ENCODE measurements at regions not wholly inside any gene's neighbourhood (a gene's known extent, or its start where the extent isn't known, plus 50 kb on each side); places are given as distances from the start of the nearest gene placed in this dataset.

DNA sequence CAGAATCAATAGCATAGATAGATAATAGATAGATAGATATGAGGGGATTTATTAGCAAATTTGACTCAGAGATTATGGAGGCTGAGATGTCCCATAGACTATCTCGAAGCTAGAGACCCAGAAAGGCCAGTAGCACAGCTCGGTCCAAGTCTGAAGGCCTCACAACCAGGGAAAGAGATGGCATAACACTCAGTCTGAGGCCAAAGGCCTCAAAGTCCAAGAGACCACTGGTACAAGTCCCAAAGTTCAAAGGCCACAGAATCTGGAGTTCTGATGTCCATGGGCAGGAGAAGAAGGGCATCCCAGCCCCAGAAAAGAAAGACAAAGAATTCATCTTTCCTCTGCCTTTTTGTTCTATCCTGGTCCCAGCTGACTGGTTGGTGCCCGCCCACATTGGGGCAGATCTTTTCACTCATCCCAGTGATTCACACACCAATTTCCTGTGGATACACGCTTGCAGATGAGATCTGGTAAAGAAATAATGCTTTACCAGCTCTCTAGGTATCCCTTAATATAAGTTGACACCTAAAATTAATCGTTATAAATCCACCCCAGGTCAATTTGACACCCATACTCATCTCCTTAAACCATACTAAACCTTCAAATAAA, 127.8 kb upstream of the FBN2 start:
- intact Hi-C loops (cut with DNase I), result loop anchor here in 1 of 2 donors (5.0 kb wide), 1 partner anchor 176 kb away; no protein-coding TSS in a partner anchor
- ATAC-seq (no peak), DNase-seq (no peak)

DNA sequence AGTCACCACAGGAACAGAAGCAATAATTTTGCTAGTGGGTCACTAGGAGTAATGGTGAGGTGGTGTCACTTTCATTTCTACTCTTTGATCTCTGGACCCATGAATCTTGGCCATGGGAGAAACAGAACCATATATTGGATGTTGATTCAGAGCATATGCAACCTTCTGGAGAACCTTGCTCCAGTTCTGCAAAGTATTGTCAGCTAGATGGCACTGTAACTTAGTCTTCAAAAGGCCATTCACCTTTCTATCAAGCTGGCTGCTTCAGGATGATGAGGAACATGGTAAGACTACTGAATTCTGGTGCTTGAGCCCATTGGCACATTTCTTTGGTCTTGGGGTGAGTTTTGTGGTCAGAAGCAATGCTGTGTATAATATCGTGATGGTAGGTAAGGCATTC, 129.1 kb upstream of the FBN2 start:
- no peak for DNase-seq
- intact Hi-C loops (cut with DNase I), result loop anchor here in 1 of 2 donors (5.0 kb wide), 1 partner anchor 175 kb away; no protein-coding TSS in a partner anchor

DNA sequence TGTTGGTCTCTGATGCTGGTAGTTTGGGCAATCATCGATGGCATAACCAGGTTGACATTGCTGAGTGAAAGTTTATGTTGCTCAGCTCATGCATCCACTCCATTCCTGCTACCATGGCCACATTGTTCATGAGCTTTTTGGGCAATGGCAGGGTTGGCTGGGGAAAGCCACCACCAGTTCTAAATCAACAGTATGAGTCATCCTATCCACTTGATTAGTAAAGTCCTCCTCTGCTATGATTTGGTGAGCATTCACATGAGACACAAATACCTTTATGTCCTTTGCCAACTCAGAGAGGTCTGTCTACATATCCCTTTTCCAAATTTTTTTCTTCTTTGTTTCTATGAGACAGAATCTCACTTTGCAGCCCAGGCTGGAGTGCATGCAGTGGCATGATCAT, 129.7 kb upstream of the FBN2 start:
- no peak for DNase-seq
- no peak for ATAC-seq
- intact Hi-C loops (cut with DNase I), result loop anchor here in 1 of 2 donors (5.0 kb wide), 1 partner anchor 175 kb away; no protein-coding TSS in a partner anchor

More for the DNA sequence above, 129.1 kb upstream of the FBN2 start:
- ATAC-seq, result no peak

DNA sequence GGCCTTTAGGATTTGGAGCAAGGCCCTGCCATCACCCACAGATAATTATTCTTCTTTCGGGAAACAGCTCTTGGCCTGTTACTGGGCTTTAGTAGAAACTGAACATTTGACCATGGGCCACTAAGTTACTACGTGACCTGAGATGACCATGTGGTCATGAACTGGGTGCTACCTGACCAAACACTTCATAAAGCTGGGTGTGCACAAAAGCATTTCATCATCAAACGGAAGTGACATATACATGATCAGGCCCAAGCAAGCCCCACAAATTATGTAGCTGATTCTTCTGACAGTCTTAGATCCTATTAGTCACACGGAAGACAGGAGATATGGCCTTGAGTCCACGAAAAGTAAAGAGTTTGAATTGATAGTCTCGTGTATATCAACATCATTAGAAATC, 130.9 kb upstream of the FBN2 start:
- intact Hi-C loops (cut with DNase I), result loop anchor here in 1 of 2 donors (5.0 kb wide), 1 partner anchor 173 kb away; no protein-coding TSS in a partner anchor
- no peak for ATAC-seq
- DNase-seq, result no peak

DNA sequence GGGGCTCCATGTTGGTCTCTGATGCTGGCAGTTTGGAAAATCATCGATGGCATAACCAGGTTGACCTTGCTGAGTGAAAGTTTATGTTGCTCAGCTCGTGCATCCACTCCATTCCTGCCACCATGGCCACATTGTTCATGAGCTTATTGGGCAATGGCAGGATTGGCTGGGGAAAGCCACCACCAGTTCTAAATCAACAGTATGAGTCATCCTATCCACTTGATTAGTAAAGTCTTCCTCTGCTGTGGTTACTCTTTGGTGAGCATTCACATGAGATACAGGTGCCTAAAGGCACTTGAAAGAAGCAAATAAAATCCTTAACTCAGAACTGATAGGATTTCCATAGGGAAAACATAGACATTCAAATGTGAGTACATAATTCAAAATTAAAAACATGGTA, 131.8 kb upstream of the FBN2 start:
- intact Hi-C loops (cut with DNase I), result loop anchor here in 1 of 2 donors (5.0 kb wide), 1 partner anchor 172 kb away; no protein-coding TSS in a partner anchor
- ATAC-seq (no peak), DNase-seq (no peak)

DNA sequence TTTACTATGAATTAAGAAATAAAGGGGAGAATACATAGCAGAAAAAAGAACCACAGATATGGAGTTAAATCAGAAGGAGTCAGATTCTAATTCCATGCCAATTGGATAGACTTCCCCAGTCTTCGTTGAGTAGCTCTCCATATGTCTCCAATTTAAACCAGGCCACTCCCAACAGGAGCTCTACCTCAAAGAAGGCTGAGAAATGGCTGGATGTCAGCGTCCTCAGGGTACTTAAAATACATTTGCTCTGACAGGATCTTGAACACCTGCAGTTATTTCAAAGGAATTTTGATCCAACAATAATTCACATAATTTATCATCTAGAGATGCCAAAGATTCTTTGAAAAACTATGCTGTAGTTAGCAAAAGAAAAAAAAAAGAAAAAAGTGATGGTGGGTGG, 133.9 kb upstream of the FBN2 start:
- DNase-seq, result no peak
- intact Hi-C loops (cut with DNase I), result no loop called here
- ATAC-seq, result no peak

DNA sequence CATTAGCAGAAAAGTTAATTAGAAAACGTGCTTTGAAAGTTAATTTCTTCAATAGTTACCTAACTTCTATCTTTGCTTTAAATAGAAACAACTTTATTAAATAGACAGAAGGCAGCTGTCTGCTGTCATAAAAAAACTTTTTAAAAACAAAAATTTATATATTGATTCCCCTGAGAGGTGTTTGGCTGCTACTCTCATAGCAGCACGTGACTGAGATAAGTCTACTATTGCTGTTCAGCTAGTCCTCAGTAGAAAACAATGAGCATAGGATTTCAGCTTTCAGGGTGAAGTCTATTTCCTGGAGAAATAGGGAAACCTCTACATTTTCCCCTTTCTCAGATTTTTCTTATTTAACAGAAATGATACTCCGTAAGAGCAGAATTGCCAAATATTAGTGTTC, 135.0 kb upstream of the FBN2 start:
- no peak for ATAC-seq
- no peak for DNase-seq
- intact Hi-C loops (cut with DNase I), result no loop called here

DNA sequence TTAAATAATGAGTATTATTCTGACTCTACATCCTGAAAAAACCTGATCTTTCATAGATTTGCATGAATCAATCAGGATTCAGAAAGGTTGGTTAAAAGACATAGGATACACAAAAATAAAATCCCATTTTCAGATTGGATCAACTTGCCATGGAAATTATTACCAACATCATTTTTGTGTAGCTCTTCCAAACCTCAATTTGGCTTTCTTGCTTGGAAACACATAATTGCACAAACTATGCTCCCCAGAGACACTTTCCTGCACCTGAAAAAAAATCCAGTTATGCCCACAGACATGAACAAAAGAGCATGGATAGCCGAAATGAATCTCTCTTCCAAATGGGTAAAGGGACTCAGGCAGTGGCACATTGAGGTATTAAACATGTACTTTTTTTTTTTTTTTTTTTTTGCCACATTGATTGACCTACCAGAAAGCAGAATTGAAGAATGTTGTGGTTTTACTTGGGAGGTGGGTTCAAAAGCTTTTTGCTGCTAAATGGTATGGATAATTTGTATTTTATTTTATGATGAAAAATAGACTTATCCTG, 135.4 kb upstream of the FBN2 start:
- no peak for DNase-seq
- no peak for ATAC-seq
- intact Hi-C loops (cut with DNase I), result no loop called here

DNA sequence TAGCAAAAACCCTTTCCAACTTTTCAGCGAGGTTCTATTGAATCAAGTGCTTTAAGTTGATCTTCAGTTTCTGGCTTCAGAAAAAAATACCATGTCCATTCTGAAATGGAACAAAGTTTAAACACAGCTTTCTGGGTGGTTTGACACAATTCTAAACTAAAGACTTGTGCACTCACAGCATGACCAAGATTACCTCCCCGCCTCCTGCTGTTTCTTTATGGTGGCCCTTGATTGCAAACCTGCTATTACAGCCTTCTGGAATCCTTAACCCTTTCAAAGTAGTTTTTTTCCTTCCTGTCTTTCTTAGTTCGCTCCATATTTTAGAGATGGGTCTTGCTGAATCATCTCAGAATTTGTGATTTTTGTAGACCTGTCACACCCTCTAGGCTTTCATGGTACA, 135.9 kb upstream of the FBN2 start:
- intact Hi-C loops (cut with DNase I), result no loop called here
- no peak for ATAC-seq
- no peak for DNase-seq

DNA sequence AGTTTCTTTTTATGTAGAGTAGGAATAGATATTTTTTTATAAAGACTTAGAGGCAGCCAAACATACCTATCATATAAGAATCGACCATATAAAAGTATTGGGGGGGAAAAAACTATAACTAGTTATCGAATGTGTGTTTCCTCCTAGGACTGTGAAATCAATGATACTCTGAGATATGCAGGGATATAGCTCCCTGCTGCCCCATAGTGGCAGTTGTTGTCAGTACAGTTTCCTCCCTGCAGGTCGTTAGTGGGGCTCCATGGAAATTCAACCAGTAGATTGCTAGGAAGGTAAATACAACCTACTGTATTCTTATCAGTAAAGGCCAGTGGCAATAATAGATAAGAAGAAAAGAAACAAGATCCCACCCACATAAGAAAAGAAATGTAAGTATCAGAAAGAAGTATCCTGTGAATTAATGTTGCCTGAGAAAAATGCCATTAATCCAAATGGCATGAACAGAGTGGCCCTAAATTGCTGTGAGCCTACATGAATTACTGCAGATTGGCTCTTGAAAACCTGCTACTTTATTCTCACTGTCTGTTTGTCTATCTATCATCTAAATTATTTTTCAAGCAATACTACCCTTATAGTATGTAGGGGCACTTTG, 136.9 kb upstream of the FBN2 start:
- DNase-seq, result no peak
- intact Hi-C loops (cut with DNase I), result no loop called here
- ATAC-seq, result peak in 1 of 2 donors; percentile 39

DNA sequence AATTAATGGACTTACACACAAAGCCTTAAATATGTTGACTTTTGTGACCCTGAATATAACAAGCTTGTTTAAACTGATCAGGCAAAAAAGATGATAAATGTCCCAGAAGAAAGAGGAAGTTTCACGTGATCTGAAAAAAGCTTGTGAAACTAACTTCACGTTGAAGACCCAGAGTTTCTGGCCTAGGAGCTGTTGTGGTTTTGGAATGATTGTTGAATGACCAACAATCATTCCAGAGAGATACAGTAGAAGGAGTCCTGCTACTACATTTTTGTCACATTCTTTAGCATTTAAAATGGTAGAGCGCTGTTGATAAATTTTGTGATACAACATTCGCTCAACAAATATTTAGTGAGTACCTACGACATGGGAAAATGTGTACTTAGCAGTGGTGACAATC, 143.1 kb upstream of the FBN2 start:
- intact Hi-C loops (cut with DNase I), result no loop called here
- ATAC-seq (no peak), DNase-seq (no peak)

DNA sequence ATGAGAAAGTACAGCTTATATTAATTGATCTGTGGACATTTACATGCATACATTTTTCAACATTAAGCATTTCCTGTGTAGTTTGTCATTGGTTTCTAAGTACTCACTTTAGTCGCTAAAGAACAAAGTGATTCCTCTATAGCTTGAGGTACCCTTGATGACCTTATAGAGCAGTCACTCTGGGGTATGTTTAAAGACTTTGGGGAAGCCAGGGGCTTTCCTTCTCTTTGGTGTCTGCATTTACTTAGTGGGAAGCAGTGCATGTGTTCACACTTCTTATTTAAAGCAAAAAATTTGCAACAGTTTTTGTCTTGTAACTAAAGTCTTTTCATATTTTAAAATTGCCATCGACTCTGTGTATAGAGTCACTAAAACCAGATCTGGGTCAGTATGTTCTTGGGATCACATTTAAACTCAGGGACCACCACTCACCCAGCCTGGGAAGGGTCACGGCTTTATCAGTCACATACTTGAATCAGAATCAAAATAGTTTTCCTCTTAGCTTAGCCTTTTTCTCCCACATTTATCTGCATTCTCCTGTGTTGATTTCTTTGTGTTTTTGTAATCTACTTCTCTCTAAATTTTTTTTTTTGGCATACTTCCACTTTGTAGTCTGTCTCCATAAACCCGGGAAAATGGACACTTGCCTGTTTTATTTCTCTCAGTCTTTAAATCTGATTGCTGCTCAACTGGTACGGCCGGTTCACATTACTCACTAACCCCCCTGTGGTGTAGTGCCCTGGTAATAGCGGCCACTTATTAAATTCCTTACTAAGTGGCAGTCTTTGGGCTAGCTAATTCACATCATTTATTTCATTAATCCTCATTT, 143.9 kb upstream of the FBN2 start:
- DNase-seq, result no peak
- no peak for ATAC-seq
- intact Hi-C loops (cut with DNase I), result no loop called here

DNA sequence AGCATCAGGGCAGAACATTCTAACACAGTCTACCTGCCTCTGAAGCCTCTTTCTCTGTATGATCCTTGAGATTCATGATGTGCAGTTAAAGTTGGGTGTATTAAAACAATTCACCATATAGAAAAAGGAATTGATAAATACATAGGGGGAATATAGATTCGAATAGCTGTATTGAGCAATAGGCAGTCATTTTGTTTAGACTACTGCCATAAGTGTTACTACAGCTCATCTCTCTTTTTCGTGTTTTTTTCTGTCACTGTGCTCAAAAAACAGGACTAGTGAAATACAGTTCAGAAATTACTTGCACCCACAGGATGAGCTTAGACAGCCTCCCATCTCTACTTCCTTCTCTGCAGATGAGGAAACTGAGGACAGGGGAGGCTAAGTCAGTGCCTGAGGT, 144.6 kb upstream of the FBN2 start:
- intact Hi-C loops (cut with DNase I), result no loop called here
- ATAC-seq (no peak), DNase-seq (no peak)

DNA sequence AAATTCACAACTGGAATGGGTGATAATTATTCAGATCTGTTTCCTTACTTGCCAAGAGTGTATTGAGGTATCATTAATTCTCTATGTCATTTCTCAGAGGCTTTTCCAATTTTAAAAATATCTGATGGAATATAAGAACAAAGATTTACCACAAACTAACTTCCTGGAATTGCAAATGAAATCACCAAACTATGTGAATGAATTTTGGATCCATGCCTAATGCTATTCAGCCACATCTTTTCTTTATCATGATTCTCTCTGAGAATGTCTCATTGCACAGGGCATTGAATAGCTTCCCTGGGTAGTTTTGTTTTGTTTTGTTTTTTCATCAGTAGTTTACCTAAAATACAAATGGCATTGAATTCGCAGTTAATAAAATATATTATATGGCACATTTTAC, 146.9 kb upstream of the FBN2 start:
- no peak for DNase-seq
- ATAC-seq, result no peak
- intact Hi-C loops (cut with DNase I), result no loop called here

DNA sequence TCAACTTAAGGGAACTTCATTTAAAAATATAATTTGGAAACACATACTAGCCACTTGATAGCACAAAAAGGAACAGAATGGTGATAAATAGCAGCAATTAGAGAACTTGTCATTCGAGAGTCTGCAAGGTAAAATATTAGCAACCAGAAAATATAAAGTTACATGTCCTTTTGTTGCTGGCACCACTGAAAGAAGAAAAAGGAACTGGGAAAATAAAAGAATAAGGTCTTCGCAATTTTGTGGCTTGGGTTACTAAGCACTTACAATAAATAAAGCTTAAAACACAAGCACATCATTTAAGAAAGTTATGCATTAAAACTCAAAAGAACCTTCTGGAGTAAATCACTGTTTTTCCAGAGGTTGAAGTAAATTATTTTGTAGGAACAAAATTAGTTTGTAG, 149.9 kb upstream of the FBN2 start:
- intact Hi-C loops (cut with DNase I), result no loop called here
- ATAC-seq, result no peak
- no peak for DNase-seq

DNA sequence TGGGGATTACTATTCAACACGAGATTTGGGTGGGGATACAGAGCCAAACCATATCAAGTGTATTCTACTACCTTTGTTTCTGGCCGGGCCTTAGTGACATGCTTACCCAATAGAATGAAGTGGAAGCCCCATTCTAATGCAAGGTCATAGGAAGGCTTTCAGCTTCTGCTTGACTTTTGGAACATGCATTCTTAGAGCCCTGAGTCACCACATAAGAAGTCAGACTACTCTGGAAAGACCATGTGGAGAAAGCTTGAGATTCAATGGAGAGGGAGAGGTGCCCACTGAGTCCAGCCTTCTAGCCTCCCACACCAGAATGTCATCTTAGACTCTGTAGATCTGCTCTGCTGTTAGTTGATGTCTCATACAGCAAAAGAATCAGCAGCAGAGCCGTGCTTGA, 155.7 kb upstream of the FBN2 start:
- ATAC-seq (no peak), DNase-seq (no peak)
- intact Hi-C loops (cut with DNase I), result no loop called here

DNA sequence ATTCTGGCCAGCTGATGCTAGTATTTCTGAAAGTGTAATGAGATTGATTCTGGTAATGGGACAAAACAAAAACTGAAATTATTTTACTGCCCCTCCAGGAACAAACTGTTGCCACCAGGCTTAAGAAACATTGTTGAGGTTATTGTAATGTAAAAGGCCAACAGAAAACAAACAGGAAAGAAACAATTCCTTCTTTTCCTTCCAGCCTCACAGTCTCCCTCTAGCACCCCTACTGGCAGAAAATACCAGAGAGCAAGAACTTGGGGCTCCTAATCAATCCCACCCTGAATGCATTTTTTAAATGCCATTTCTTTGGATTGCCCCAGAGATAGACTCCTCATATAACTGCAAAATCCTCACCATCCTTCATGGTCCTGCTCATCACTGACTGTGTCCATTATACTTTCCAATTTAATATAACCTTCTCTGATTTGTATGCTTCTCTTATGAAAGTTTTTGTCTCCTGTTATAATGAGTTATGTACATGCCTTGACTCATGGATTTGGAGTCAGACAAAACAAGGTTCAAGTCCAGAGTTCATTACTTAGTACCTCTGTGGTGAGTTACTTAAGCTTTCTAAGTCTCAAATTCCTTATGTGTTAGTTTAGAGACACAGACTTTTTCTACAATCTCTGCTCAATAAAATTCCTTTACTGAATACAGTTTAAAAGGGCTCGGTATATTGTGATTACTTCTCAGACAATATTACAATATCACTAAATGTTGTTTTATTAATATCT, 157.9 kb upstream of the FBN2 start:
- intact Hi-C loops (cut with DNase I), result no loop called here
- ATAC-seq, result no peak

DNA sequence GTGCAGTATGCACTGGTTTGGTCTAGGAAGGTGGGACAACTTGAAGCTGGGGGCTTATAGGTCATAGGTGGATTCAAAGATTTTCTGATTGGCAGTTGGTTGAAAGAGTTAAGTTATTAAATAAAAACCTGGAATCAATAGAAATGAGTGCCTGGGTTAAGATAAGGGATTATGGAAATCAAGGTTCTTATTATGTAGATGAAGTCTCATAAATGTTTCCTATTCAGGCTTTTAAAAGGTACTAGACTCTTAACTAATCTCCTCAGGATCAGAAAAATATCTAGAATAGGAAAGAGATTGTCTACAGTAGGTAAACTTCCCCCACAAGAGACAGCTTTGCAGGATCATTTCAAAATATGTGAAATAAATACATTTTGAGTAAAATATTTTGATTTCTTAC, 163.3 kb upstream of the FBN2 start:
- ATAC-seq (no peak), DNase-seq (no peak)
- intact Hi-C loops (cut with DNase I), result no loop called here

More for the DNA sequence above, 157.9 kb upstream of the FBN2 start:
- DNase-seq, result no peak

DNA sequence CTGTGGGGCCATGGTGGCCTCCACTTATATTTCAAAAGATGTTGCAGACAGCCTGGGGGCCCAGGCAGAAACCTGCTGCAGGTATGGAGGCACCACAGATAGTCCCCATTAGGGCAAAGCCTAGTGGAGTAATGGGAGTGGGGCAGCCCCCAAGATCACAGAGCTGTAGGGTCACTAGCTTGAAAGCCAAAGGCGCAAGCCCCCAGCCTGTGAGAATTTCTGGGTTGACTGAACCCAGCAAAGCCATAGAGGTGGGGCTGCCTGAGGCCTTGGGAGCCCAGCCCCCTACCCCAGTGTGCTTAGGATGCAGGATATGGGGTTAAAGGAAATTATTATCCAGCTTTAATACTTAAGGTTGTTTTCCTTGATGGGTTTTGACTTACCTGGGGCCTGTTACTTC, 165.3 kb upstream of the FBN2 start:
- no peak for DNase-seq
- intact Hi-C loops (cut with DNase I), result no loop called here
- no peak for ATAC-seq
